GM18520 (cell line): ENCODE measurements at regions not wholly inside any gene's neighbourhood (a gene's known extent, or its start where the extent isn't known, plus 50 kb on each side); places are given as distances from the start of the nearest gene placed in this dataset.

Experiments
- ATAC-seq: cut with Tn5 transposase; IDR thresholded peaks from one replicate; pipeline ENCODE4 v1.9.1; 2021; ENCODE audit not compliant: unreplicated experiment

DNA sequence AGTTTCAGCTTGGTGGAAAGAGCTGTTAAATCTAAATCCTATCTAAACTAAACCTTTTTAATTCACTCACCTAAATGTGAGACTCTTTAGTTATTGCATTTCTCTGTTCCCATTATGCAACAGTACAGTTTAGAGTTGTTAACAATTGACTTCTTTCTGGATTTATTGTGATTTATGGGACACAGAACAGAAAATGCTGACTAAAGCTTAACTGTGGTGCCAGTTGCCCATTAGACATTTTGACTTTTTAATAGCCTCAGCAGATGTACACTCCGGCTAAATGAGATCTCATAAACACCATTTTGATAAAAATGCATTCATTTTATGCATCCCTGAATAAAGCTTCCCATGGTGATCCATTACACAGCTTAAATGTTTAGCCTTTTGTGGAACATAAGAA, 356.6 kb downstream of the CASP12 start:
- no peak for ATAC-seq

- no peak for ATAC-seq
Observed at GRCh38 chr11:104538313-104538712, 359.9 kb downstream of the CASP12 start.

GRCh38 chr11:104534278-104534677, 364.0 kb downstream of the CASP12 start:
- no peak for ATAC-seq

- ATAC-seq = no peak
Observed at GRCh38 chr11:104531894-104532293, 366.4 kb downstream of the CASP12 start.

DNA sequence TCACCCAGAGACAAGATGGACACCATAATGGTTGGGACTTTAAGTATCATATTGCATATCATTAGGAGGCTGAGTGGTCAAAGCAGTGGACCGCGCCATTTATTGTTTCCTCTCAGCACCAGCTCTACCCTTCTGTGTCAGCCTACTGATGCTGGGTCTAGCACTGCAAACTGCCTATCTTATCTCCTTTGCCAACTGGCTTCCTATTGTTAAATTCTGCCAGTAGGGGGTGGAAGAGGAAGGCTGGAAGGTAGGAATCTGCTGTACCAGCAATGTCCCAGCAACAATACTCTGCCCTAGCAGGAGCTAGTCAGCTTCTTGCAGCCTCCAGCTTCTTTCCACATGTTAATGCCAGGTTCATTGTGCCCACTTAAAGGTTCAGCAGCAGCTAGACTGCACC, 367.1 kb upstream of the PDGFD start:
- ATAC-seq = no peak

DNA sequence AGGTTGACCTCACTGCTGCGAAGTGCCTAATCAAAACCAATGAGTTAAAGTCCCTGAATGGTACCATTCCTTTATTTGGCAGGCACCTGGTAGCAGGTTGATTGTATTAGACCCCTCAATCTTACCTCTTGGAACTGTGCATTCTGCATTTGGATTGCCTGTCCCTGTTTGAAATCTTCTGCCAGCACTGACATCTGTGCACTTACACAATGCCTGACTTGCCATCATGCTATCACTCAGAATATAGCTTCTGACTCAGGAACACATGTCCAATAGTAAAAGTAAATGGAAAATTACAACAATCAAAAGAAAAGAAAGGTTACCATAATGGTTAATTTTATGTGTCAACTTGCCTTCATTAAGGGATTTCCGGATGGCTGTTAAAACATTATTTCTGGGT, 366.0 kb upstream of the PDGFD start:
- no peak for ATAC-seq

- ATAC-seq = no peak
Observed at GRCh38 chr11:104529213-104529612, 365.3 kb upstream of the PDGFD start.

GRCh38 chr11:104526006-104526405, 362.1 kb upstream of the PDGFD start:
- no peak for ATAC-seq

- no peak for ATAC-seq
Observed at GRCh38 chr11:104525416-104525815, 361.5 kb upstream of the PDGFD start.

GRCh38 chr11:104524254-104524653, 360.3 kb upstream of the PDGFD start:
- ATAC-seq = no peak

GRCh38 chr11:104523611-104524010, 359.7 kb upstream of the PDGFD start:
- ATAC-seq = no peak

DNA sequence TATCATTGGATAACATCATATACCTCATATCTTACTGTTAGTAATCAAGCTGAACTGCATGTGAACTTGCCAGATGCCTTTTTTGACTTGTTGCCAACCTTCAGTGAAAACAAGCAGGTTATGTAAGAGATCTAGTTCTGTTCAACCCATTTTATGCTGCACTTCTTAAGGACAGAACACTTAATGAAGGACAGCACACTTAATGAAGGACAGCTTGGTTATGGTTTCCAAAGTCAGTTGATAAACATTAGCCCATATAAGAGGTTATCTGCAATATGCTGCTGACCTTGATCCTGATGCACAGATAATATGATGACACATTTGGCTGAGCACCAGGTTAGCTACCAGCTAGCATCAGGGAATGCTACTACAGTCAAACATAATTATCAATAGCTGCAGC, 358.7 kb upstream of the PDGFD start:
- no peak for ATAC-seq

GRCh38 chr11:104522123-104522522, 358.2 kb upstream of the PDGFD start:
- ATAC-seq = no peak

- ATAC-seq = no peak
Observed at GRCh38 chr11:104510169-104510568, 346.2 kb upstream of the PDGFD start.

GRCh38 chr11:104490182-104490581, 326.2 kb upstream of the PDGFD start:
- ATAC-seq = no peak

- no peak for ATAC-seq
Observed at GRCh38 chr11:104488561-104488960, 324.6 kb upstream of the PDGFD start.

DNA sequence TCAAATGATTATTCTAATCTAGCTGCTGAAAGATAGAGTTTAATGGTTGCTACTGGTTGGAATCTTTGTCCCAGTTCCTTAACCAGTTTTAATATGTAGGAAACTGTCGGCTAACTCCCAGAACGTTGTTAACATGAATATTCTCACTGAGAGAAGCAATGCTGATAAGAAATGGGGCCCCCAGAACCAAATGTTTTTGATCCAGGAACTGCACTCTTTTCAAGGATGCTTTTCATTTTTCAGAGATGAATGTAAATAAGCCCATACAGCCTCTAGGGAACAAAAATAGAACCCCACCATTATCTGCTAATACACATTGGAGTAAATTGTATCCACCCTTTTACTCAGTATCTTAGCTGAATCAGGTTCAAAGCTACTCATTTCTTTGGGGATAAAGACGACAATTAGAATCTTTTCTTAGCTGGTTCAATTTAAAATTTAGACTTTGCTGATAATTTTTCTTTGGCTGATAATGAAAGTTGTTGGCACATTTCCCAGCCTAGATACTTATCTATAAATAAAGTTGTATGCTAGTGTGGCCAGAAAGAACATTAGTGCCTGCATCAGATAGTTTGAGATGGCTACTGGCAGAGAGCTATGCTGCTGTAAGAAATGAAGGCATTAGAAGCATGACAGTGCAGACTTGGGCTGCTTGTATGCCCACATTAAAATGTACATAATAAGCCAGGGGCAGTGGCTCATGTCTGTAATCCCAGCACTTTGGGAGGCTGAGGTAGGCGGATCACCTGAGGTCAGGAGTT, 323.3 kb upstream of the PDGFD start:
- no peak for ATAC-seq

GRCh38 chr11:104484804-104485554, 321.0 kb upstream of the PDGFD start:
- ATAC-seq = no peak

DNA sequence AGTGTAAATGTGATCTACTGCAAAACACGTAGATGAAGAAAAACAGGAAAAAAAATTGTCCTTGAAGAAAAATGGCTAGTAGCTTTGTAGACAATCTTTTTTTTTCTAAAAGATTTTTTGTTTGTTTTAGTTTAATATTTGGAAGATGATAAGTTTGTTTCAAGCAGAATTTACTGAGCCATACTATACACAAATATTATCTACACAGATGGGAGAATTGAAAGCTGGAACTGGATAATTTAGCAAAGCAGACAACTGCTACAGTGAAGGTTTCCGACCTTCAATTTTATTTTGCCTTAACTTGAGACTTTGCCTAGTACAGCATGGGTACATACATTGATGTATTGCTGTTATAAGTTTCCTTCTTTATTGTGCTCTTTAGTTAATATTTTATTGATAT, 313.0 kb upstream of the PDGFD start:
- no peak for ATAC-seq

DNA sequence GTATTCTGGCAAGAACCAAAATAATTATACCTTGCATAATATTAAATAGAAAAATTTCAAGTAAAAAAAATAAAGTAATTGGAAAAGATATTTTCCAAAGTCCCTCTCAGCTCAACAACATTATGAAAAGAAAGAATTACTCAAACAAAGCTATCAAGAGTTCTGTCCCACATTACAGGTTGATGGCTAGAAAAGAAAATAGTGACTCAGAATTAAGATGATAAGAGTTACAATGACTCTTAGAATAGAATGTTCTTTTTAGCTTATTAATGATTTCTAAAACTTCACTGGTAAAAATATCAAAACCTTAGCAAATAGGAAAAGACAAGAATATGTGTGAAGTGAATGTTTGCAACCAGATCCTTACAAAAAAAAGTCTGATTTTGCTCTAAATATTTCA, 312.5 kb upstream of the PDGFD start:
- ATAC-seq = no peak

GRCh38 chr11:104467404-104467803, 303.5 kb upstream of the PDGFD start:
- no peak for ATAC-seq

DNA sequence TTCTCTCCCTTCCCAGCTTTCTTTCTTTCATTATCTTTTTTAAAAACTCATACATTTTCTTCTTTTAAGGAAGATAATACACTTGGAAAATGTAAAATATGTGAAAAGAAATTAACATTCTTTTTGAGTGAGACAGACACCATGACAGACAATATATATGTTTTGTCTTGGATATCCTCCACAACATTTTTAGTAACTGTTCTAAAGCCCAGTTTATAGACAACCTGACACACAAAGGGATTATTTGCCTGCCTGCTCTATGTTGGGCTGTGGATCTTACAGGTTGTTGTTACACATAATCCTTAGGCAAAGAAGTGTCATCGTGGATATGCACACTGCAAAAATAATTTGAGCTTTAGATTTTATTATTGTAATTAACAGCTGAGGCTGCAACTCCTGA, 301.4 kb upstream of the PDGFD start:
- ATAC-seq = no peak

- no peak for ATAC-seq
Observed at GRCh38 chr11:104464691-104465090, 300.7 kb upstream of the PDGFD start.
